ENCODE measurements at regions not wholly inside any gene's neighbourhood (a gene's known extent, or its start where the extent isn't known, plus 50 kb on each side); places are given as distances from the start of the nearest gene placed in this dataset.

GRCh38 chr2:7815726-7816125 lies 866.1 kb upstream of the ID2 start:
- H3K27me3 ChIP-seq (ENCODE audit: control insufficient read depth in 3 of 3, insufficient read depth in 3 of 3, low read depth in 1 of 3, low read length in 3 of 3): no peaks in the 10 kb centered on the region
- H4K91ac ChIP-seq (ENCODE audit: low read depth, low read length, poor library complexity): no peak overlapping the region
- H2BK5ac ChIP-seq (ENCODE audit: low read length): no peak overlapping the region
- H3K23ac ChIP-seq (ENCODE audit: low read depth, low read length, poor library complexity): no peak overlapping the region
- no peak overlapping the region for H2BK12ac ChIP-seq (ENCODE audit: low read length)
- no peaks in the 10 kb centered on the region for H3K36me3 ChIP-seq (replicated peaks in 1 of 2; ENCODE audit: control insufficient read depth in 2 of 2, insufficient read depth in 2 of 2, low read length in 2 of 2)
- H3K4ac ChIP-seq (ENCODE audit: low read length): no peak overlapping the region
- no peaks in the 10 kb centered on the region for H3K9me3 ChIP-seq (replicated peaks in 1 of 2; ENCODE audit: control insufficient read depth in 2 of 2, insufficient read depth in 1 of 2, low read depth in 1 of 2, low read length in 2 of 2)
- H3K14ac ChIP-seq (ENCODE audit: low read length): no peak overlapping the region
- DNase-seq (ENCODE audit: low spot score): no peak
- no peak overlapping the region for H3K27ac ChIP-seq (replicated peaks; ENCODE audit: low read length)
- no peak overlapping the region for H3K18ac ChIP-seq (ENCODE audit: low read length)
- no peak overlapping the region for H2BK15ac ChIP-seq (ENCODE audit: low read length)
- H3K4me2 ChIP-seq (ENCODE audit: insufficient read depth, low read length, poor library complexity, severe bottlenecking): no peak overlapping the region
- no peaks in the 10 kb centered on the region for H3K4me1 ChIP-seq (ENCODE audit: control insufficient read depth in 2 of 2, insufficient read depth in 1 of 2, low read depth in 1 of 2, low read length in 2 of 2)
- H3K4me3 ChIP-seq (ENCODE audit: low read length in 2 of 2): no peak overlapping the region
- H2AK5ac ChIP-seq (ENCODE audit: low read depth, low read length): no peak overlapping the region
- H3K79me1 ChIP-seq (ENCODE audit: low read depth, low read length): no peaks in the 10 kb centered on the region
- WGBS, 2 donors (ENCODE audit: extremely low coverage in 2 of 2, insufficient read length in 2 of 2, insufficient replicate concordance in 1 of 2): no CpG with 5 or more reads among the region's 3 CpGs
- H2BK120ac ChIP-seq (ENCODE audit: low read depth, low read length): no peak overlapping the region
- H2AFZ ChIP-seq (ENCODE audit: low read length): no peak overlapping the region
- no peak overlapping the region for H3K9ac ChIP-seq (ENCODE audit: low read depth, low read length, poor library complexity)
- H4K8ac ChIP-seq (ENCODE audit: low read depth, low read length): no peak overlapping the region

- no peak overlapping the region for H3K14ac ChIP-seq (ENCODE audit: low read length)
- H4K8ac ChIP-seq (ENCODE audit: low read depth, low read length): no peak overlapping the region
- no peak overlapping the region for H3K4ac ChIP-seq (ENCODE audit: low read length)
- H3K27ac ChIP-seq (replicated peaks; ENCODE audit: low read length): no peak overlapping the region
- no peak overlapping the region for H3K9ac ChIP-seq (ENCODE audit: low read depth, low read length, poor library complexity)
- H2AFZ ChIP-seq (ENCODE audit: low read length): no peak overlapping the region
- H3K4me3 ChIP-seq (ENCODE audit: low read length in 2 of 2): no peak overlapping the region
- H2BK12ac ChIP-seq (ENCODE audit: low read length): no peak overlapping the region
- H3K4me2 ChIP-seq (ENCODE audit: insufficient read depth, low read length, poor library complexity, severe bottlenecking): no peak overlapping the region
- H2BK15ac ChIP-seq (ENCODE audit: low read length): no peak overlapping the region
- H3K79me1 ChIP-seq (ENCODE audit: low read depth, low read length): no peaks in the 10 kb centered on the region
- H2BK5ac ChIP-seq (ENCODE audit: low read length): no peak overlapping the region
- WGBS, 2 donors (ENCODE audit: extremely low coverage in 2 of 2, insufficient read length in 2 of 2, insufficient replicate concordance in 1 of 2): no CpG with 5 or more reads among the region's 7 CpGs
- H3K27me3 ChIP-seq (ENCODE audit: control insufficient read depth in 3 of 3, insufficient read depth in 3 of 3, low read depth in 1 of 3, low read length in 3 of 3): no peaks in the 10 kb centered on the region
- no peak overlapping the region for H2BK120ac ChIP-seq (ENCODE audit: low read depth, low read length)
- H3K23ac ChIP-seq (ENCODE audit: low read depth, low read length, poor library complexity): no peak overlapping the region
- H3K18ac ChIP-seq (ENCODE audit: low read length): no peak overlapping the region
- no peak overlapping the region for H4K91ac ChIP-seq (ENCODE audit: low read depth, low read length, poor library complexity)
- H2AK5ac ChIP-seq (ENCODE audit: low read depth, low read length): no peak overlapping the region
- H3K4me1 ChIP-seq (ENCODE audit: control insufficient read depth in 2 of 2, insufficient read depth in 1 of 2, low read depth in 1 of 2, low read length in 2 of 2): no peaks in the 10 kb centered on the region
- H3K36me3 ChIP-seq (replicated peaks in 1 of 2; ENCODE audit: control insufficient read depth in 2 of 2, insufficient read depth in 2 of 2, low read length in 2 of 2): no peaks in the 10 kb centered on the region
- no peak for DNase-seq (ENCODE audit: low spot score)
- H3K9me3 ChIP-seq (replicated peaks in 1 of 2; ENCODE audit: control insufficient read depth in 2 of 2, insufficient read depth in 1 of 2, low read depth in 1 of 2, low read length in 2 of 2): no peaks in the 10 kb centered on the region
Measured at GRCh38 chr2:7816233-7816632, 865.6 kb upstream of the ID2 start.

GRCh38 chr2:7816944-7817343 lies 864.9 kb upstream of the ID2 start:
- no peak overlapping the region for H2AFZ ChIP-seq (ENCODE audit: low read length)
- no CpG with 5 or more reads among the region's 2 CpGs for WGBS, 2 donors (ENCODE audit: extremely low coverage in 2 of 2, insufficient read length in 2 of 2, insufficient replicate concordance in 1 of 2)
- H3K9ac ChIP-seq (ENCODE audit: low read depth, low read length, poor library complexity): no peak overlapping the region
- no peak overlapping the region for H3K27ac ChIP-seq (replicated peaks; ENCODE audit: low read length)
- no peak overlapping the region for H4K91ac ChIP-seq (ENCODE audit: low read depth, low read length, poor library complexity)
- no peak overlapping the region for H3K14ac ChIP-seq (ENCODE audit: low read length)
- H2BK12ac ChIP-seq (ENCODE audit: low read length): no peak overlapping the region
- H2BK5ac ChIP-seq (ENCODE audit: low read length): no peak overlapping the region
- no peak overlapping the region for H3K4me2 ChIP-seq (ENCODE audit: insufficient read depth, low read length, poor library complexity, severe bottlenecking)
- H2BK120ac ChIP-seq (ENCODE audit: low read depth, low read length): no peak overlapping the region
- no peaks in the 10 kb centered on the region for H3K4me1 ChIP-seq (ENCODE audit: control insufficient read depth in 2 of 2, insufficient read depth in 1 of 2, low read depth in 1 of 2, low read length in 2 of 2)
- H4K8ac ChIP-seq (ENCODE audit: low read depth, low read length): no peak overlapping the region
- no peak for DNase-seq (ENCODE audit: low spot score)
- H3K9me3 ChIP-seq (replicated peaks in 1 of 2; ENCODE audit: control insufficient read depth in 2 of 2, insufficient read depth in 1 of 2, low read depth in 1 of 2, low read length in 2 of 2): no peaks in the 10 kb centered on the region
- no peak overlapping the region for H3K23ac ChIP-seq (ENCODE audit: low read depth, low read length, poor library complexity)
- H3K36me3 ChIP-seq (replicated peaks in 1 of 2; ENCODE audit: control insufficient read depth in 2 of 2, insufficient read depth in 2 of 2, low read length in 2 of 2): no peaks in the 10 kb centered on the region
- H2AK5ac ChIP-seq (ENCODE audit: low read depth, low read length): no peak overlapping the region
- H3K79me1 ChIP-seq (ENCODE audit: low read depth, low read length): no peaks in the 10 kb centered on the region
- H3K4ac ChIP-seq (ENCODE audit: low read length): no peak overlapping the region
- H3K27me3 ChIP-seq (ENCODE audit: control insufficient read depth in 3 of 3, insufficient read depth in 3 of 3, low read depth in 1 of 3, low read length in 3 of 3): no peaks in the 10 kb centered on the region
- no peak overlapping the region for H3K18ac ChIP-seq (ENCODE audit: low read length)
- H3K4me3 ChIP-seq (ENCODE audit: low read length in 2 of 2): no peak overlapping the region
- H2BK15ac ChIP-seq (ENCODE audit: low read length): no peak overlapping the region

- Histone ChIP-seq H3K9me3 (replicated peaks in 1 of 2; ENCODE audit: control insufficient read depth in 2 of 2, insufficient read depth in 1 of 2, low read depth in 1 of 2, low read length in 2 of 2) (no peaks in the 10 kb centered on the region), H2AK5ac (ENCODE audit: low read depth, low read length) (no peak overlapping the region), H2BK15ac (ENCODE audit: low read length) (no peak overlapping the region), H2BK12ac (ENCODE audit: low read length) (no peak overlapping the region), H3K4ac (ENCODE audit: low read length) (no peak overlapping the region), H3K4me3 (ENCODE audit: low read length in 2 of 2) (no peak overlapping the region), H2BK5ac (ENCODE audit: low read length) (no peak overlapping the region), H3K23ac (ENCODE audit: low read depth, low read length, poor library complexity) (no peak overlapping the region), H3K9ac (ENCODE audit: low read depth, low read length, poor library complexity) (no peak overlapping the region), H3K79me1 (ENCODE audit: low read depth, low read length) (no peaks in the 10 kb centered on the region), H4K8ac (ENCODE audit: low read depth, low read length) (no peak overlapping the region), H2BK120ac (ENCODE audit: low read depth, low read length) (no peak overlapping the region), H3K4me2 (ENCODE audit: insufficient read depth, low read length, poor library complexity, severe bottlenecking) (no peak overlapping the region), H3K27me3 (ENCODE audit: control insufficient read depth in 3 of 3, insufficient read depth in 3 of 3, low read depth in 1 of 3, low read length in 3 of 3) (no peaks in the 10 kb centered on the region), H3K4me1 (ENCODE audit: control insufficient read depth in 2 of 2, insufficient read depth in 1 of 2, low read depth in 1 of 2, low read length in 2 of 2) (no peaks in the 10 kb centered on the region), H2AFZ (ENCODE audit: low read length) (no peak overlapping the region), H4K91ac (ENCODE audit: low read depth, low read length, poor library complexity) (no peak overlapping the region), H3K27ac (replicated peaks; ENCODE audit: low read length) (no peak overlapping the region), H3K36me3 (replicated peaks in 1 of 2; ENCODE audit: control insufficient read depth in 2 of 2, insufficient read depth in 2 of 2, low read length in 2 of 2) (no peaks in the 10 kb centered on the region), H3K14ac (ENCODE audit: low read length) (no peak overlapping the region), H3K18ac (ENCODE audit: low read length) (no peak overlapping the region)
- DNase-seq (ENCODE audit: low spot score): no peak
- whole genome bisulfite sequencing, 2 donors (ENCODE audit: extremely low coverage in 2 of 2, insufficient read length in 2 of 2, insufficient replicate concordance in 1 of 2): no CpG with 5 or more reads among the region's 5 CpGs
Measured at GRCh38 chr2:7819316-7819715, 862.5 kb upstream of the ID2 start.

Measured in neuronal stem cell (in vitro differentiated cells).